ENCODE measurements at regions not wholly inside any gene's neighbourhood (a gene's known extent, or its start where the extent isn't known, plus 50 kb on each side); places are given as distances from the start of the nearest gene placed in this dataset.

GRCh38 chr4:138908134-138908533 is 107.4 kb upstream of the NOCT start:
- H3K9me3 ChIP-seq (replicated peaks; ENCODE audit: control insufficient read depth, insufficient read depth, low read length) = no peaks in the 10 kb centered on the region
- BruUV-seq (replicated peaks) = no TSS peak
- no peak overlapping the region for H2AFZ ChIP-seq (ENCODE audit: low read depth, low read length)
- ChIA-PET POLR2A (no interaction called here), CTCF (no interaction called here)
- TF ChIP-seq POLR2A (IDR thresholded peaks at IDR 0.05; ENCODE audit: low read depth, low read length) (no peak), POLR2AphosphoS5 (IDR thresholded peaks at IDR 0.05; ENCODE audit: insufficient read depth, low read depth, low read length) (no peak), MYC (IDR thresholded peaks at IDR 0.05; ENCODE audit: low read depth, low read length) (no peak), JUN (IDR thresholded peaks at IDR 0.05; ENCODE audit: borderline replicate concordance, insufficient read depth, insufficient read length, low read depth) (no peak), MAX (IDR thresholded peaks at IDR 0.05; ENCODE audit: insufficient read depth, insufficient read length) (no peak)
- TF ChIP-seq, protein P1, sequence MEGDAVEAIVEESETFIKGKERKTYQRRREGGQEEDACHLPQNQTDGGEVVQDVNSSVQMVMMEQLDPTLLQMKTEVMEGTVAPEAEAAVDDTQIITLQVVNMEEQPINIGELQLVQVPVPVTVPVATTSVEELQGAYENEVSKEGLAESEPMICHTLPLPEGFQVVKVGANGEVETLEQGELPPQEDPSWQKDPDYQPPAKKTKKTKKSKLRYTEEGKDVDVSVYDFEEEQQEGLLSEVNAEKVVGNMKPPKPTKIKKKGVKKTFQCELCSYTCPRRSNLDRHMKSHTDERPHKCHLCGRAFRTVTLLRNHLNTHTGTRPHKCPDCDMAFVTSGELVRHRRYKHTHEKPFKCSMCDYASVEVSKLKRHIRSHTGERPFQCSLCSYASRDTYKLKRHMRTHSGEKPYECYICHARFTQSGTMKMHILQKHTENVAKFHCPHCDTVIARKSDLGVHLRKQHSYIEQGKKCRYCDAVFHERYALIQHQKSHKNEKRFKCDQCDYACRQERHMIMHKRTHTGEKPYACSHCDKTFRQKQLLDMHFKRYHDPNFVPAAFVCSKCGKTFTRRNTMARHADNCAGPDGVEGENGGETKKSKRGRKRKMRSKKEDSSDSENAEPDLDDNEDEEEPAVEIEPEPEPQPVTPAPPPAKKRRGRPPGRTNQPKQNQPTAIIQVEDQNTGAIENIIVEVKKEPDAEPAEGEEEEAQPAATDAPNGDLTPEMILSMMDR (IDR thresholded peaks at IDR 0.05; ENCODE audit: extremely low read depth in 1 of 2, insufficient read depth in 1 of 2, low read depth in 1 of 2, low read length in 2 of 2) = no peak
- H3K27me3 ChIP-seq (ENCODE audit: control insufficient read depth in 2 of 2, insufficient read depth in 2 of 2, low read length in 2 of 2) = no peaks in the 10 kb centered on the region
- FAIRE-seq (peak; percentile 43), DNase-seq (ENCODE audit: low read depth, low spot score) (no peak)
- dilution Hi-C loops (cut with MboI; ENCODE audit: extremely low pct_ligation_motif_present, low sequenced_read_pairs) (no loop called here), intact Hi-C loops (cut with micrococcal nuclease) (no loop called here)
- H3K4me3 ChIP-seq (replicated peaks in 1 of 3; ENCODE audit: insufficient read depth in 1 of 3, low read depth in 1 of 3, low read length in 3 of 3) = no peak overlapping the region
- no peak overlapping the region for H3K9ac ChIP-seq (replicated peaks; ENCODE audit: extremely low read depth, insufficient read depth, low read length)
- no peak overlapping the region for H3K4me2 ChIP-seq (ENCODE audit: insufficient read depth, low read length)
- no peak overlapping the region for H3K27ac ChIP-seq (ENCODE audit: insufficient read depth, low read depth, low read length)
- no peaks in the 10 kb centered on the region for H3K9me1 ChIP-seq (replicated peaks; ENCODE audit: control insufficient read depth, extremely low read depth, insufficient read depth, low read length)
- H3K79me2 ChIP-seq (ENCODE audit: control insufficient read depth, insufficient read depth, low read length) = no peaks in the 10 kb centered on the region
- H4K20me1 ChIP-seq (replicated peaks; ENCODE audit: control insufficient read depth, extremely low read depth, insufficient read depth, low read length) = no peaks in the 10 kb centered on the region
- peaks cover 16% of the 10 kb centered on the region for H3K4me1 ChIP-seq (ENCODE audit: control insufficient read depth, extremely low read depth, insufficient read depth, low read length)
- H3K36me3 ChIP-seq (ENCODE audit: control insufficient read depth in 2 of 2, extremely low read depth in 1 of 2, insufficient read depth in 2 of 2, low read length in 2 of 2) = no peaks in the 10 kb centered on the region

- no peaks in the 10 kb centered on the region for H3K27me3 ChIP-seq (ENCODE audit: control insufficient read depth in 2 of 2, insufficient read depth in 2 of 2, low read length in 2 of 2)
- no peaks in the 10 kb centered on the region for H4K20me1 ChIP-seq (replicated peaks; ENCODE audit: control insufficient read depth, extremely low read depth, insufficient read depth, low read length)
- H3K4me3 ChIP-seq (replicated peaks in 1 of 3; ENCODE audit: insufficient read depth in 1 of 3, low read depth in 1 of 3, low read length in 3 of 3) = no peak overlapping the region
- POLR2A ChIA-PET = no interaction called here
- intact Hi-C loops (cut with micrococcal nuclease) (no loop called here), dilution Hi-C loops (cut with MboI; ENCODE audit: extremely low pct_ligation_motif_present, low sequenced_read_pairs) (no loop called here)
- H3K4me2 ChIP-seq (ENCODE audit: insufficient read depth, low read length) = no peak overlapping the region
- no peak overlapping the region for H3K27ac ChIP-seq (ENCODE audit: insufficient read depth, low read depth, low read length)
- no peak for DNase-seq (ENCODE audit: low read depth, low spot score)
- H3K9me1 ChIP-seq (replicated peaks; ENCODE audit: control insufficient read depth, extremely low read depth, insufficient read depth, low read length) = no peaks in the 10 kb centered on the region
- CTCF ChIA-PET = no interaction called here
- no peaks in the 10 kb centered on the region for H3K9me3 ChIP-seq (replicated peaks; ENCODE audit: control insufficient read depth, insufficient read depth, low read length)
- no peak for FAIRE-seq
- no peaks in the 10 kb centered on the region for H3K36me3 ChIP-seq (ENCODE audit: control insufficient read depth in 2 of 2, extremely low read depth in 1 of 2, insufficient read depth in 2 of 2, low read length in 2 of 2)
- no TSS peak for BruUV-seq (replicated peaks)
- H3K79me2 ChIP-seq (ENCODE audit: control insufficient read depth, insufficient read depth, low read length) = no peaks in the 10 kb centered on the region
- peaks cover 16% of the 10 kb centered on the region for H3K4me1 ChIP-seq (ENCODE audit: control insufficient read depth, extremely low read depth, insufficient read depth, low read length)
- H2AFZ ChIP-seq (ENCODE audit: low read depth, low read length) = no peak overlapping the region
- TF ChIP-seq, protein P1 (IDR thresholded peaks at IDR 0.05; ENCODE audit: extremely low read depth in 1 of 2, insufficient read depth in 1 of 2, low read depth in 1 of 2, low read length in 2 of 2) = no peak
- TF ChIP-seq JUN (IDR thresholded peaks at IDR 0.05; ENCODE audit: borderline replicate concordance, insufficient read depth, insufficient read length, low read depth) (no peak), GATA2 (IDR thresholded peaks at IDR 0.05; ENCODE audit: insufficient read depth, insufficient read length, low read depth, low read length) (no peak), MAX (IDR thresholded peaks at IDR 0.05; ENCODE audit: insufficient read depth, insufficient read length) (no peak), EZH2 (IDR thresholded peaks at IDR 0.05; ENCODE audit: borderline replicate concordance, low read depth, low read length, severe bottlenecking) (no peak), POLR2A (IDR thresholded peaks at IDR 0.05; ENCODE audit: low read depth, low read length) (no peak), MYC (IDR thresholded peaks at IDR 0.05; ENCODE audit: low read depth, low read length) (no peak), FOS (IDR thresholded peaks at IDR 0.05; ENCODE audit: borderline replicate concordance, insufficient read depth, low read length) (no peak), POLR2AphosphoS5 (IDR thresholded peaks at IDR 0.05; ENCODE audit: insufficient read depth, low read depth, low read length) (no peak)
- H3K9ac ChIP-seq (replicated peaks; ENCODE audit: extremely low read depth, insufficient read depth, low read length) = no peak overlapping the region
Measured at GRCh38 chr4:138907174-138907573, 108.4 kb upstream of the NOCT start.
